ENCODE measurements at regions not wholly inside any gene's neighbourhood (a gene's known extent, or its start where the extent isn't known, plus 50 kb on each side); places are given as distances from the start of the nearest gene placed in this dataset.

GRCh38 chr6:12394170-12394569 is 104.0 kb downstream of the EDN1 start:
- TF ChIP-seq EZH2phosphoT487 (IDR thresholded peaks at IDR 0.05; ENCODE audit: low read depth), result no peak
- no peak for TF ChIP-seq CTCF (IDR thresholded peaks at IDR 0.05; ENCODE audit: low read depth, low read length)
